H1 (cell line): ENCODE measurements at regions not wholly inside any gene's neighbourhood (a gene's known extent, or its start where the extent isn't known, plus 50 kb on each side); places are given as distances from the start of the nearest gene placed in this dataset.

Experiments
- GABPA ChIP-seq: IDR thresholded peaks from 2 replicates; pipeline ENCODE4 v1.6.1; 2011; ENCODE audit warnings: mild to moderate bottlenecking, low read length, moderate library complexity, borderline replicate concordance; ENCODE audit not compliant: insufficient read depth
- KDM1A ChIP-seq: fragments of 200-600, 300-600 bp; sonication (generic); IDR thresholded peaks from 2 replicates; pipeline ENCODE4 v1.7.1; 2016; ENCODE audit warnings: mild to moderate bottlenecking, low read length, borderline replicate concordance
- NANOG ChIP-seq: IDR thresholded peaks from 2 replicates; pipeline ENCODE4 v1.6.1; 2011; ENCODE audit warnings: low read length, low read depth, mild to moderate bottlenecking, inconsistent platforms; ENCODE audit not compliant: insufficient read depth, poor library complexity, severe bottlenecking
- RBBP5 ChIP-seq: IDR thresholded peaks from 2 replicates; pipeline ENCODE4 v1.7.1; 2012; ENCODE audit warnings: low read depth, mild to moderate bottlenecking, inconsistent platforms, low read length, moderate library complexity, borderline replicate concordance
- RFX5 ChIP-seq: IDR thresholded peaks from 2 replicates; pipeline ENCODE4 v1.6.1; 2011; ENCODE audit warnings: low read depth, low read length, improper control_type of control experiment, borderline replicate concordance
- SUZ12 ChIP-seq: fragments of 200-600 bp; sonication (generic); IDR thresholded peaks from 2 replicates; pipeline ENCODE4 v1.6.1; 2012; ENCODE audit warnings: mild to moderate bottlenecking, inconsistent platforms, low read length, moderate library complexity, mixed read lengths
- TCF12 ChIP-seq: IDR thresholded peaks from 2 replicates; pipeline ENCODE4 v1.6.1; 2011; ENCODE audit warnings: low read depth, mild to moderate bottlenecking, low read length
- TF ChIP-seq, protein P1 (sequence below): fragments of 300-600 bp; sonication (generic); IDR thresholded peaks from 2 replicates; pipeline ENCODE4 v1.7.1; 2012; ENCODE audit warnings: low read length, moderate library complexity, mild to moderate bottlenecking, inconsistent platforms; ENCODE audit not compliant: insufficient replicate concordance
- TF ChIP-seq, protein P2 (sequence below), 3 experiments: IDR thresholded peaks; 1 replicate in 2 of 3; 2 replicates in 1 of 3; pipeline versions ENCODE4 v1.5.1 to v1.6.1; 2011; ENCODE audit warnings: low read length in 3 of 3, mild to moderate bottlenecking in 3 of 3, inconsistent platforms in 2 of 3, low read depth in 1 of 3, moderate library complexity in 1 of 3; ENCODE audit not compliant: insufficient read depth in 1 of 3; ENCODE audit errors: control extremely low read depth in 1 of 3

DNA sequence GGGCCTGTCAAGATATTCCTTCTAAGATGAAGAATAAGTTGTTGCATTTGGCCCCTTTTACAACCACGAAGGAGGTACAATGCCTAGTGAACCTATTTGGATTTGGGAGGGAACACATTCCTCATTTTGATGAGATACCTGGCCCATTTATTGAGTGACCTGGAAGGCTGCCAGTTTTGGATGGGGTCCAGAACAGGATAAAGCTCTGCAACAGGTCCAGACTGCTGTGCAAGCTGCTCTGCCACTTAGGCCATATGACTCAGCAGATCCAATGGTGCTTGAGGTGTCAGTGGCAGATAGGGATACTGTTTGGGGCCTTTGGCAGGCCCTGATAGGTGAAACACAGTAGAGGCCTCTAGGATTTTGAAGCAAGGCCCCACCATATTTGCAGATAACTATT, 704.6 kb downstream of the CCSER2 start (continued):
- TF ChIP-seq, protein P1, sequence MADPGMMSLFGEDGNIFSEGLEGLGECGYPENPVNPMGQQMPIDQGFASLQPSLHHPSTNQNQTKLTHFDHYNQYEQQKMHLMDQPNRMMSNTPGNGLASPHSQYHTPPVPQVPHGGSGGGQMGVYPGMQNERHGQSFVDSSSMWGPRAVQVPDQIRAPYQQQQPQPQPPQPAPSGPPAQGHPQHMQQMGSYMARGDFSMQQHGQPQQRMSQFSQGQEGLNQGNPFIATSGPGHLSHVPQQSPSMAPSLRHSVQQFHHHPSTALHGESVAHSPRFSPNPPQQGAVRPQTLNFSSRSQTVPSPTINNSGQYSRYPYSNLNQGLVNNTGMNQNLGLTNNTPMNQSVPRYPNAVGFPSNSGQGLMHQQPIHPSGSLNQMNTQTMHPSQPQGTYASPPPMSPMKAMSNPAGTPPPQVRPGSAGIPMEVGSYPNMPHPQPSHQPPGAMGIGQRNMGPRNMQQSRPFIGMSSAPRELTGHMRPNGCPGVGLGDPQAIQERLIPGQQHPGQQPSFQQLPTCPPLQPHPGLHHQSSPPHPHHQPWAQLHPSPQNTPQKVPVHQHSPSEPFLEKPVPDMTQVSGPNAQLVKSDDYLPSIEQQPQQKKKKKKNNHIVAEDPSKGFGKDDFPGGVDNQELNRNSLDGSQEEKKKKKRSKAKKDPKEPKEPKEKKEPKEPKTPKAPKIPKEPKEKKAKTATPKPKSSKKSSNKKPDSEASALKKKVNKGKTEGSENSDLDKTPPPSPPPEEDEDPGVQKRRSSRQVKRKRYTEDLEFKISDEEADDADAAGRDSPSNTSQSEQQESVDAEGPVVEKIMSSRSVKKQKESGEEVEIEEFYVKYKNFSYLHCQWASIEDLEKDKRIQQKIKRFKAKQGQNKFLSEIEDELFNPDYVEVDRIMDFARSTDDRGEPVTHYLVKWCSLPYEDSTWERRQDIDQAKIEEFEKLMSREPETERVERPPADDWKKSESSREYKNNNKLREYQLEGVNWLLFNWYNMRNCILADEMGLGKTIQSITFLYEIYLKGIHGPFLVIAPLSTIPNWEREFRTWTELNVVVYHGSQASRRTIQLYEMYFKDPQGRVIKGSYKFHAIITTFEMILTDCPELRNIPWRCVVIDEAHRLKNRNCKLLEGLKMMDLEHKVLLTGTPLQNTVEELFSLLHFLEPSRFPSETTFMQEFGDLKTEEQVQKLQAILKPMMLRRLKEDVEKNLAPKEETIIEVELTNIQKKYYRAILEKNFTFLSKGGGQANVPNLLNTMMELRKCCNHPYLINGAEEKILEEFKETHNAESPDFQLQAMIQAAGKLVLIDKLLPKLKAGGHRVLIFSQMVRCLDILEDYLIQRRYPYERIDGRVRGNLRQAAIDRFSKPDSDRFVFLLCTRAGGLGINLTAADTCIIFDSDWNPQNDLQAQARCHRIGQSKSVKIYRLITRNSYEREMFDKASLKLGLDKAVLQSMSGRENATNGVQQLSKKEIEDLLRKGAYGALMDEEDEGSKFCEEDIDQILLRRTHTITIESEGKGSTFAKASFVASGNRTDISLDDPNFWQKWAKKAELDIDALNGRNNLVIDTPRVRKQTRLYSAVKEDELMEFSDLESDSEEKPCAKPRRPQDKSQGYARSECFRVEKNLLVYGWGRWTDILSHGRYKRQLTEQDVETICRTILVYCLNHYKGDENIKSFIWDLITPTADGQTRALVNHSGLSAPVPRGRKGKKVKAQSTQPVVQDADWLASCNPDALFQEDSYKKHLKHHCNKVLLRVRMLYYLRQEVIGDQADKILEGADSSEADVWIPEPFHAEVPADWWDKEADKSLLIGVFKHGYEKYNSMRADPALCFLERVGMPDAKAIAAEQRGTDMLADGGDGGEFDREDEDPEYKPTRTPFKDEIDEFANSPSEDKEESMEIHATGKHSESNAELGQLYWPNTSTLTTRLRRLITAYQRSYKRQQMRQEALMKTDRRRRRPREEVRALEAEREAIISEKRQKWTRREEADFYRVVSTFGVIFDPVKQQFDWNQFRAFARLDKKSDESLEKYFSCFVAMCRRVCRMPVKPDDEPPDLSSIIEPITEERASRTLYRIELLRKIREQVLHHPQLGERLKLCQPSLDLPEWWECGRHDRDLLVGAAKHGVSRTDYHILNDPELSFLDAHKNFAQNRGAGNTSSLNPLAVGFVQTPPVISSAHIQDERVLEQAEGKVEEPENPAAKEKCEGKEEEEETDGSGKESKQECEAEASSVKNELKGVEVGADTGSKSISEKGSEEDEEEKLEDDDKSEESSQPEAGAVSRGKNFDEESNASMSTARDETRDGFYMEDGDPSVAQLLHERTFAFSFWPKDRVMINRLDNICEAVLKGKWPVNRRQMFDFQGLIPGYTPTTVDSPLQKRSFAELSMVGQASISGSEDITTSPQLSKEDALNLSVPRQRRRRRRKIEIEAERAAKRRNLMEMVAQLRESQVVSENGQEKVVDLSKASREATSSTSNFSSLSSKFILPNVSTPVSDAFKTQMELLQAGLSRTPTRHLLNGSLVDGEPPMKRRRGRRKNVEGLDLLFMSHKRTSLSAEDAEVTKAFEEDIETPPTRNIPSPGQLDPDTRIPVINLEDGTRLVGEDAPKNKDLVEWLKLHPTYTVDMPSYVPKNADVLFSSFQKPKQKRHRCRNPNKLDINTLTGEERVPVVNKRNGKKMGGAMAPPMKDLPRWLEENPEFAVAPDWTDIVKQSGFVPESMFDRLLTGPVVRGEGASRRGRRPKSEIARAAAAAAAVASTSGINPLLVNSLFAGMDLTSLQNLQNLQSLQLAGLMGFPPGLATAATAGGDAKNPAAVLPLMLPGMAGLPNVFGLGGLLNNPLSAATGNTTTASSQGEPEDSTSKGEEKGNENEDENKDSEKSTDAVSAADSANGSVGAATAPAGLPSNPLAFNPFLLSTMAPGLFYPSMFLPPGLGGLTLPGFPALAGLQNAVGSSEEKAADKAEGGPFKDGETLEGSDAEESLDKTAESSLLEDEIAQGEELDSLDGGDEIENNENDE, result no peak
- TF ChIP-seq, protein P2, sequence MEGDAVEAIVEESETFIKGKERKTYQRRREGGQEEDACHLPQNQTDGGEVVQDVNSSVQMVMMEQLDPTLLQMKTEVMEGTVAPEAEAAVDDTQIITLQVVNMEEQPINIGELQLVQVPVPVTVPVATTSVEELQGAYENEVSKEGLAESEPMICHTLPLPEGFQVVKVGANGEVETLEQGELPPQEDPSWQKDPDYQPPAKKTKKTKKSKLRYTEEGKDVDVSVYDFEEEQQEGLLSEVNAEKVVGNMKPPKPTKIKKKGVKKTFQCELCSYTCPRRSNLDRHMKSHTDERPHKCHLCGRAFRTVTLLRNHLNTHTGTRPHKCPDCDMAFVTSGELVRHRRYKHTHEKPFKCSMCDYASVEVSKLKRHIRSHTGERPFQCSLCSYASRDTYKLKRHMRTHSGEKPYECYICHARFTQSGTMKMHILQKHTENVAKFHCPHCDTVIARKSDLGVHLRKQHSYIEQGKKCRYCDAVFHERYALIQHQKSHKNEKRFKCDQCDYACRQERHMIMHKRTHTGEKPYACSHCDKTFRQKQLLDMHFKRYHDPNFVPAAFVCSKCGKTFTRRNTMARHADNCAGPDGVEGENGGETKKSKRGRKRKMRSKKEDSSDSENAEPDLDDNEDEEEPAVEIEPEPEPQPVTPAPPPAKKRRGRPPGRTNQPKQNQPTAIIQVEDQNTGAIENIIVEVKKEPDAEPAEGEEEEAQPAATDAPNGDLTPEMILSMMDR (IDR thresholded peaks at IDR 0.05; ENCODE audit: control extremely low read depth in 1 of 3, insufficient read depth in 1 of 3, low read depth in 1 of 3, low read length in 3 of 3), result no peak
- no peak for TF ChIP-seq SUZ12
- no peak for TF ChIP-seq GABPA
- TF ChIP-seq KDM1A, result no peak
- no peak for TF ChIP-seq RFX5
- TF ChIP-seq NANOG, result no peak
- no peak for TF ChIP-seq TCF12
- TF ChIP-seq RBBP5, result no peak
